ENCODE measurements at regions not wholly inside any gene's neighbourhood (a gene's known extent, or its start where the extent isn't known, plus 50 kb on each side); places are given as distances from the start of the nearest gene placed in this dataset.
A peak's percentile ranks its signal among the peaks of the same experiment; 100 is the strongest.

- no peak for DNase-seq
These were observed 62.3 kb upstream of the PAGE3 start for GRCh38 chrX:55326985-55327384.

GRCh38 chrX:55335296-55335695 is 70.6 kb upstream of the PAGE3 start:
- no peak for DNase-seq

GRCh38 chrX:55336176-55336575 is 71.5 kb upstream of the PAGE3 start:
- no peak for DNase-seq

- no peak for DNase-seq
These were observed 76.2 kb upstream of the PAGE3 start for GRCh38 chrX:55340896-55341433.

GRCh38 chrX:55342533-55343501 is 78.1 kb upstream of the PAGE3 start:
- peak; percentile 59 for DNase-seq

GRCh38 chrX:55356609-55357008 is 91.9 kb upstream of the PAGE3 start:
- DNase-seq: no peak

- peak; percentile 5 for DNase-seq
These were observed 92.5 kb upstream of the PAGE3 start for GRCh38 chrX:55357236-55357635.

- DNase-seq: no peak
These were observed 72.5 kb upstream of the MAGEH1 start for GRCh38 chrX:55379396-55379795.

GRCh38 chrX:55389376-55389775 is 62.6 kb upstream of the MAGEH1 start:
- no peak for DNase-seq

GRCh38 chrX:55396836-55397235 is 55.1 kb upstream of the MAGEH1 start:
- DNase-seq: peak; percentile 13

Measured in CD4-positive, alpha-beta T cell treated with Interleukin-21 for 1 hour (primary cell).